Astrocyte (in vitro differentiated cells and primary cell): ENCODE measurements at regions not wholly inside any gene's neighbourhood (a gene's known extent, or its start where the extent isn't known, plus 50 kb on each side); places are given as distances from the start of the nearest gene placed in this dataset.

Experiments
- DNase-seq: peaks from one replicate; pipeline ENCODE4 v3.0.0-alpha.2; 2010; ENCODE audit warnings: low read depth
- FAIRE-seq: peaks from 2 replicates; lab custom pipeline; 2011; peaks lifted over from hg19 to GRCh38; lab: Jason Lieb, UNC
- H2AFZ ChIP-seq: 2 replicates; pipeline ENCODE4 v1.6.0; 2012; ENCODE audit warnings: low read depth, low read length, inconsistent platforms
- H3K27ac ChIP-seq: 2 replicates; pipeline ENCODE4 v1.5.1; 2011; ENCODE audit warnings: low read depth, low read length, inconsistent platforms
- H3K27me3 ChIP-seq: 2 replicates; pipeline ENCODE4 v1.6.0; 2011; ENCODE audit warnings: low read length, inconsistent platforms; ENCODE audit not compliant: insufficient read depth
- H3K36me3 ChIP-seq: 2 replicates; pipeline ENCODE4 v1.5.1; 2011; ENCODE audit warnings: low read length, inconsistent platforms; ENCODE audit not compliant: insufficient read depth
- H3K4me1 ChIP-seq: 2 replicates; pipeline ENCODE4 v1.5.1; 2011; ENCODE audit warnings: low read length, inconsistent platforms; ENCODE audit not compliant: insufficient read depth
- H3K4me2 ChIP-seq: 2 replicates; pipeline ENCODE4 v1.6.0; 2012; ENCODE audit warnings: low read length, inconsistent platforms
- H3K4me3 ChIP-seq: 2 replicates; pipeline ENCODE4 v1.5.1; 2011; ENCODE audit warnings: low read depth, mild to moderate bottlenecking, low read length, inconsistent platforms; ENCODE audit not compliant: insufficient read depth
- H3K79me2 ChIP-seq: 2 replicates; pipeline ENCODE4 v1.6.0; 2012; ENCODE audit warnings: mild to moderate bottlenecking, low read length, inconsistent platforms; ENCODE audit not compliant: insufficient read depth
- H3K9ac ChIP-seq: 2 replicates; pipeline ENCODE4 v1.6.0; 2012; ENCODE audit warnings: mild to moderate bottlenecking, low read length, inconsistent platforms
- H3K9me3 ChIP-seq: 2 replicates; pipeline ENCODE4 v1.5.1; 2012; ENCODE audit warnings: low read depth, mild to moderate bottlenecking, low read length, inconsistent platforms; ENCODE audit not compliant: insufficient read depth
- H4K20me1 ChIP-seq: 2 replicates; pipeline ENCODE4 v1.6.0; 2012; ENCODE audit warnings: low read length, inconsistent platforms; ENCODE audit not compliant: insufficient read depth
- H3K27ac Mint-ChIP-seq: one replicate; pipeline ENCODE4 v1.8.0; 2021; ENCODE audit warnings: mild to moderate bottlenecking, mixed read lengths; ENCODE audit not compliant: unreplicated experiment
- H3K27me3 Mint-ChIP-seq: one replicate; pipeline ENCODE4 v1.8.0; 2021; ENCODE audit warnings: low read depth, mixed read lengths; ENCODE audit not compliant: unreplicated experiment
- H3K36me3 Mint-ChIP-seq: one replicate; pipeline ENCODE4 v1.8.0; 2021; ENCODE audit warnings: low read depth, mixed read lengths; ENCODE audit not compliant: unreplicated experiment
- H3K4me1 Mint-ChIP-seq: one replicate; pipeline ENCODE4 v1.8.0; 2021; ENCODE audit warnings: low read depth, mixed read lengths; ENCODE audit not compliant: unreplicated experiment
- H3K4me3 Mint-ChIP-seq: one replicate; pipeline ENCODE4 v1.8.0; 2021; ENCODE audit warnings: mild to moderate bottlenecking, moderate library complexity, mixed read lengths; ENCODE audit not compliant: unreplicated experiment
- H3K9me3 Mint-ChIP-seq: one replicate; pipeline ENCODE4 v1.8.0; 2021; ENCODE audit warnings: mild to moderate bottlenecking, mixed read lengths; ENCODE audit not compliant: unreplicated experiment
- CTCF ChIP-seq: IDR thresholded peaks from 2 replicates; pipeline ENCODE4 v1.5.1; 2011; ENCODE audit warnings: low read depth, mild to moderate bottlenecking, inconsistent platforms, low read length, moderate library complexity; ENCODE audit not compliant: insufficient read depth
- EZH2 ChIP-seq: IDR thresholded peaks from 2 replicates; pipeline ENCODE4 v1.6.1; 2012; ENCODE audit warnings: mild to moderate bottlenecking, low read length, inconsistent platforms; ENCODE audit not compliant: insufficient read depth

DNA sequence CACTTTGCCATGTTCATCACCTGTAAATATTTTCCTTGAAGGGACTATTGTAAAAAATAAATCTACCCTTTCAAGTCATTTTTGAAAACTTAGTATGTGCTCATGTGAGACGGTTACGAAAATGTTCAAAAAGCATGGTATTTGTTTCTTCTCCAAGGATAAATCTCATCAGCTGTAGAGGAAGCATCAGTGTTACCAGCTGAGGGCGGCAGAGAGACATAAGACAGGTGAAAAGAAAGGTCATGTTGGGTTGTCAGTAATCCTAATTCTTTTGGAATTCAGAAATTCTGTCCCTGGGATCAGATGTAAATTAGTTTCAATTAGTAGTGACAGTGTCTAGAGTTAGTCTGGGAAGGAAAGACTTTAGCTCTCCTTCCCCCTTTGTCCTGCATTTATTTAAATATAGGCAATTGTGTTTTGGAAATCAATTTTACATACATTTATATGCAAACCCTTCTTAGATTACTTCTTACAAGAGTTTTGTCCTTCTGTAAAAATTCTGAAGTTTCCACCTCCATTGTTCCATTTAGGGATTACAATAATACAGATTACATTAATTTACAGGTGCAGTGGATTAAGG lies 791.9 kb upstream of the CDH6 start:
- Histone ChIP-seq H3K27me3 (no peaks in the 10 kb centered on the region), H2AFZ (no peak overlapping the region), H3K36me3 (no peaks in the 10 kb centered on the region), H3K9ac (no peak overlapping the region), H3K4me3 (no peak overlapping the region), H3K4me1 (peaks cover 6% of the 10 kb centered on the region), H3K27ac (no peak overlapping the region), H3K9me3 (no peaks in the 10 kb centered on the region), H4K20me1 (no peaks in the 10 kb centered on the region), H3K4me2 (no peak overlapping the region), H3K79me2 (no peaks in the 10 kb centered on the region)
- Mint-ChIP-seq H3K4me1 (peaks cover 19% of the 10 kb centered on the region), H3K4me3 (no peak overlapping the region), H3K9me3 (no peaks in the 10 kb centered on the region), H3K27ac (no peak overlapping the region), H3K27me3 (no peaks in the 10 kb centered on the region), H3K36me3 (no peaks in the 10 kb centered on the region)
- DNase-seq = peak; percentile 18
- peak; percentile 23 for FAIRE-seq
- TF ChIP-seq EZH2 (no peak), CTCF (peak; percentile 69)

GRCh38 chr5:30398423-30398822 lies 795.1 kb upstream of the CDH6 start:
- no peak overlapping the region for H3K4me2 ChIP-seq
- H3K27ac Mint-ChIP-seq = no peak overlapping the region
- H3K9ac ChIP-seq = no peak overlapping the region
- no peak overlapping the region for H3K4me3 ChIP-seq
- DNase-seq (no peak), FAIRE-seq (no peak)
- H3K27me3 Mint-ChIP-seq = no peaks in the 10 kb centered on the region
- H3K27ac ChIP-seq = no peak overlapping the region
- H3K36me3 ChIP-seq = no peaks in the 10 kb centered on the region
- no peaks in the 10 kb centered on the region for H3K9me3 ChIP-seq
- no peak overlapping the region for H2AFZ ChIP-seq
- H3K27me3 ChIP-seq = no peaks in the 10 kb centered on the region
- peaks cover 11% of the 10 kb centered on the region for H3K4me1 Mint-ChIP-seq
- H3K36me3 Mint-ChIP-seq = no peaks in the 10 kb centered on the region
- H3K9me3 Mint-ChIP-seq = no peaks in the 10 kb centered on the region
- no peaks in the 10 kb centered on the region for H3K4me1 ChIP-seq
- TF ChIP-seq CTCF = no peak
- no peak for TF ChIP-seq EZH2
- no peaks in the 10 kb centered on the region for H3K79me2 ChIP-seq
- no peak overlapping the region for H3K4me3 Mint-ChIP-seq
- H4K20me1 ChIP-seq = no peaks in the 10 kb centered on the region

- peak overlapping the region; percentile 16 for H2AFZ ChIP-seq
- no peaks in the 10 kb centered on the region for H3K27me3 Mint-ChIP-seq
These were observed 800.6 kb upstream of the CDH6 start for GRCh38 chr5:30392897-30393296.

More at GRCh38 chr5:30392897-30393296, 800.6 kb upstream of the CDH6 start:
- FAIRE-seq (no peak), DNase-seq (no peak)
- H3K4me3 ChIP-seq = no peak overlapping the region
- Mint-ChIP-seq H3K4me3 (no peak overlapping the region), H3K9me3 (no peaks in the 10 kb centered on the region), H3K27ac (no peak overlapping the region), H3K36me3 (no peaks in the 10 kb centered on the region), H3K4me1 (peaks cover 15% of the 10 kb centered on the region)
- H3K9ac ChIP-seq = no peak overlapping the region
- no peaks in the 10 kb centered on the region for H3K36me3 ChIP-seq
- H3K4me2 ChIP-seq = no peak overlapping the region
- TF ChIP-seq CTCF (no peak), EZH2 (no peak)
- H3K27me3 ChIP-seq = no peaks in the 10 kb centered on the region
- H3K4me1 ChIP-seq = no peaks in the 10 kb centered on the region
- H3K27ac ChIP-seq = no peak overlapping the region
- H3K79me2 ChIP-seq = no peaks in the 10 kb centered on the region
- no peaks in the 10 kb centered on the region for H3K9me3 ChIP-seq
- no peaks in the 10 kb centered on the region for H4K20me1 ChIP-seq
